Thyroid gland (tissue), 4 donors: ENCODE measurements at regions not wholly inside any gene's neighbourhood (a gene's known extent, or its start where the extent isn't known, plus 50 kb on each side); places are given as distances from the start of the nearest gene placed in this dataset.

Experiments
- CTCF ChIP-seq, 6 experiments: fragments of 200-600 bp in 3 of 6; fragments of 450-650 bp in 3 of 6; sonication (generic) in 3 of 6; IDR thresholded peaks; one replicate each; pipeline ENCODE4 v1.5.1; 2016 to 2019; ENCODE audit warnings: antibody characterized with exemption in 6 of 6, mild to moderate bottlenecking in 2 of 6, inconsistent platforms in 1 of 6, moderate library complexity in 1 of 6
- POLR2A ChIP-seq, 2 donors: fragments of 450-650 bp; IDR thresholded peaks; one replicate each; pipeline ENCODE4 v1.6.1; 2017; ENCODE audit warnings: antibody characterized with exemption in 2 of 2, mild to moderate bottlenecking in 2 of 2, moderate library complexity in 1 of 2

GRCh38 chr2:173666171-173666888 lies 298.8 kb downstream of the SP3 start:
- TF ChIP-seq CTCF (IDR thresholded peaks at IDR 0.05) (no peak), POLR2A (IDR thresholded peaks at IDR 0.05) (no peak)
